Hepatocyte (in vitro differentiated cells): ENCODE measurements at regions not wholly inside any gene's neighbourhood (a gene's known extent, or its start where the extent isn't known, plus 50 kb on each side); places are given as distances from the start of the nearest gene placed in this dataset.
"Not testable (repeated sequence)": the region's sequence is repeated elsewhere in the genome, so short reads cannot be mapped to it uniquely, and the experiment has no call there.

ENCODE experiments used
- DNase-seq: peaks from one replicate; pipeline ENCODE4 v3.0.0-alpha.2; 2016; ENCODE audit warnings: low spot score
- H2AFZ ChIP-seq: fragments of 200-600 bp; sonication (generic); 2 replicates; pipeline ENCODE4 v1.6.0; 2016; ENCODE audit warnings: antibody characterized with exemption, mild to moderate bottlenecking
- H3K27ac ChIP-seq: fragments of 200-600 bp; sonication (generic); 2 replicates; pipeline ENCODE4 v1.5.1; 2016; ENCODE audit warnings: mild to moderate bottlenecking
- H3K27me3 ChIP-seq: fragments of 200-600 bp; sonication (generic); 2 replicates; pipeline ENCODE4 v1.6.1; 2016
- H3K36me3 ChIP-seq: fragments of 200-600 bp; sonication (generic); replicated peaks from 2 replicates; pipeline ENCODE4 v1.5.1; 2016; ENCODE audit warnings: low read depth; ENCODE audit not compliant: insufficient read depth
- H3K4me1 ChIP-seq: fragments of 200-600 bp; sonication (generic); 2 replicates; pipeline ENCODE4 v1.5.1; 2016; ENCODE audit warnings: mild to moderate bottlenecking, moderate library complexity; ENCODE audit not compliant: insufficient read depth
- H3K4me2 ChIP-seq: fragments of 200-600 bp; sonication (generic); 2 replicates; pipeline ENCODE4 v1.6.0; 2016
- H3K4me3 ChIP-seq: fragments of 200-600 bp; sonication (generic); 2 replicates; pipeline ENCODE4 v1.5.1; 2016; ENCODE audit warnings: mild to moderate bottlenecking
- H3K79me2 ChIP-seq: fragments of 200-600 bp; sonication (generic); 2 replicates; pipeline ENCODE4 v1.6.0; 2017; ENCODE audit warnings: mild to moderate bottlenecking
- H3K9me2 ChIP-seq: fragments of 200-600 bp; sonication (generic); replicated peaks from 2 replicates; pipeline ENCODE4 v1.6.0; 2017; ENCODE audit warnings: mild to moderate bottlenecking; ENCODE audit not compliant: insufficient read depth
- H3K9me3 ChIP-seq: fragments of 200-600 bp; sonication (generic); 2 replicates; pipeline ENCODE4 v1.5.1; 2016; ENCODE audit warnings: low read depth, mild to moderate bottlenecking
- H4K20me1 ChIP-seq: fragments of 200-600 bp; sonication (generic); 2 replicates; pipeline ENCODE4 v1.6.0; 2016; ENCODE audit warnings: mild to moderate bottlenecking; ENCODE audit not compliant: insufficient read depth, poor library complexity, severe bottlenecking
- CTCF ChIP-seq: fragments of 200-600 bp; sonication (generic); IDR thresholded peaks from 2 replicates; pipeline ENCODE4 v1.5.1; 2016; ENCODE audit warnings: antibody characterized with exemption, mild to moderate bottlenecking; ENCODE audit not compliant: poor library complexity
- EZH2 ChIP-seq: fragments of 200-600 bp; sonication (generic); IDR thresholded peaks from 2 replicates; pipeline ENCODE4 v1.6.1; 2016; ENCODE audit warnings: antibody characterized with exemption, mild to moderate bottlenecking, borderline replicate concordance
- EZH2phosphoT487 ChIP-seq: fragments of 200-600 bp; sonication (generic); IDR thresholded peaks from one replicate; pipeline ENCODE4 v1.6.1; 2018; ENCODE audit warnings: antibody characterized with exemption, mild to moderate bottlenecking, low read depth, moderate library complexity; ENCODE audit not compliant: unreplicated experiment, severe bottlenecking
- WGBS: methylation state at CpG from one replicate; pipeline ENCODE4 v1.1.6; 2016; ENCODE audit warnings: low lambda C conversion rate; ENCODE audit errors: missing lambda C conversion rate; 5-methylcytosine and 5-hydroxymethylcytosine counted together

- Histone ChIP-seq H3K36me3 (no peaks in the 10 kb centered on the region), H3K9me3 (no peaks in the 10 kb centered on the region), H3K27ac (no peak overlapping the region), H3K27me3 (no peaks in the 10 kb centered on the region), H3K4me2 (no peak overlapping the region), H3K4me3 (no peak overlapping the region), H3K4me1 (no peaks in the 10 kb centered on the region), H2AFZ (no peak overlapping the region), H3K79me2 (no peaks in the 10 kb centered on the region), H4K20me1 (no peaks in the 10 kb centered on the region), H3K9me2 (no peaks in the 10 kb centered on the region)
- no peak for TF ChIP-seq CTCF
- no peak for TF ChIP-seq EZH2phosphoT487
- no peak for TF ChIP-seq EZH2
- 32% methylated on average over 3 of the region's 3 CpGs for WGBS
- no peak for DNase-seq
Measured at GRCh38 chr6:166795879-166796278, 160.5 kb downstream of the RNASET2 start.

GRCh38 chr6:166790808-166791207 is 163.8 kb upstream of the RPS6KA2 start:
- H3K27ac ChIP-seq, H3K79me2 ChIP-seq, H3K4me3 ChIP-seq, H3K9me3 ChIP-seq, DNase-seq, H2AFZ ChIP-seq, H3K4me1 ChIP-seq, H3K36me3 ChIP-seq, H4K20me1 ChIP-seq, H3K4me2 ChIP-seq, H3K27me3 ChIP-seq, H3K9me2 ChIP-seq: not testable (repeated sequence)
- 85% methylated on average over 2 of the region's 3 CpGs for WGBS

GRCh38 chr6:166788846-166789529 is 161.9 kb upstream of the RPS6KA2 start:
- not testable (repeated sequence) for H3K27ac ChIP-seq, H3K9me3 ChIP-seq, H4K20me1 ChIP-seq, H3K36me3 ChIP-seq, H3K4me2 ChIP-seq, H3K79me2 ChIP-seq, H3K9me2 ChIP-seq, H2AFZ ChIP-seq, DNase-seq, H3K4me1 ChIP-seq, H3K27me3 ChIP-seq, H3K4me3 ChIP-seq
- 88% methylated on average over 22 of the region's 22 CpGs for WGBS

GRCh38 chr6:166786704-166787293 is 159.7 kb upstream of the RPS6KA2 start:
- no peaks in the 10 kb centered on the region for H4K20me1 ChIP-seq
- H3K4me1 ChIP-seq, result no peaks in the 10 kb centered on the region
- H3K36me3 ChIP-seq, result no peaks in the 10 kb centered on the region
- H3K4me3 ChIP-seq, result no peak overlapping the region
- no peak overlapping the region for H3K4me2 ChIP-seq
- no peaks in the 10 kb centered on the region for H3K9me2 ChIP-seq
- TF ChIP-seq CTCF (peak; percentile 85), EZH2phosphoT487 (no peak)
- H3K27ac ChIP-seq, result no peak overlapping the region
- H3K9me3 ChIP-seq, result no peaks in the 10 kb centered on the region
- H2AFZ ChIP-seq, result no peak overlapping the region
- 6% methylated on average over 3 of the region's 3 CpGs for WGBS
- H3K27me3 ChIP-seq, result no peaks in the 10 kb centered on the region
- H3K79me2 ChIP-seq, result no peaks in the 10 kb centered on the region
- DNase-seq, result peak; percentile 86
